ENCODE measurements at regions not wholly inside any gene's neighbourhood (a gene's known extent, or its start where the extent isn't known, plus 50 kb on each side); places are given as distances from the start of the nearest gene placed in this dataset.

GRCh38 chr13:107034236-107034872 lies 466.4 kb upstream of the ARGLU1 start:
- TF ChIP-seq CTCF (conservative IDR thresholded peaks at IDR 0.05; ENCODE audit: control insufficient read depth, insufficient read depth, low read depth, low read length), result no peak
- DNase-seq (ENCODE audit: low read depth), result no peak
- H3K4me3 ChIP-seq (ENCODE audit: control insufficient read depth, low read depth, low read length), result no peak overlapping the region

- no peak overlapping the region for H3K4me3 ChIP-seq (ENCODE audit: control insufficient read depth, low read depth, low read length)
- no peak for TF ChIP-seq CTCF (conservative IDR thresholded peaks at IDR 0.05; ENCODE audit: control insufficient read depth, insufficient read depth, low read depth, low read length)
- no peak for DNase-seq (ENCODE audit: low read depth)
These were observed 463.8 kb upstream of the ARGLU1 start for GRCh38 chr13:107031716-107032115.

- no peak for TF ChIP-seq CTCF (conservative IDR thresholded peaks at IDR 0.05; ENCODE audit: control insufficient read depth, insufficient read depth, low read depth, low read length)
- no peak overlapping the region for H3K4me3 ChIP-seq (ENCODE audit: control insufficient read depth, low read depth, low read length)
- no peak for DNase-seq (ENCODE audit: low read depth)
These were observed 460.8 kb upstream of the ARGLU1 start for GRCh38 chr13:107028751-107029150.

GRCh38 chr13:107025991-107026390 lies 458.1 kb upstream of the ARGLU1 start:
- no peak for TF ChIP-seq CTCF (conservative IDR thresholded peaks at IDR 0.05; ENCODE audit: control insufficient read depth, insufficient read depth, low read depth, low read length)
- peak; percentile 2 for DNase-seq (ENCODE audit: low read depth)
- H3K4me3 ChIP-seq (ENCODE audit: control insufficient read depth, low read depth, low read length), result no peak overlapping the region

- no peak for TF ChIP-seq CTCF (conservative IDR thresholded peaks at IDR 0.05; ENCODE audit: control insufficient read depth, insufficient read depth, low read depth, low read length)
- H3K4me3 ChIP-seq (ENCODE audit: control insufficient read depth, low read depth, low read length), result no peak overlapping the region
- DNase-seq (ENCODE audit: low read depth), result no peak
These were observed 455.4 kb upstream of the ARGLU1 start for GRCh38 chr13:107023335-107023734.

GRCh38 chr13:107020393-107020792 lies 452.5 kb upstream of the ARGLU1 start:
- no peak for DNase-seq (ENCODE audit: low read depth)
- TF ChIP-seq CTCF (conservative IDR thresholded peaks at IDR 0.05; ENCODE audit: control insufficient read depth, insufficient read depth, low read depth, low read length), result no peak
- no peak overlapping the region for H3K4me3 ChIP-seq (ENCODE audit: control insufficient read depth, low read depth, low read length)

GRCh38 chr13:107018285-107018684 lies 450.3 kb upstream of the ARGLU1 start:
- DNase-seq (ENCODE audit: low read depth), result no peak
- TF ChIP-seq CTCF (conservative IDR thresholded peaks at IDR 0.05; ENCODE audit: control insufficient read depth, insufficient read depth, low read depth, low read length), result no peak
- no peak overlapping the region for H3K4me3 ChIP-seq (ENCODE audit: control insufficient read depth, low read depth, low read length)

Measured in fibroblast of mammary gland (primary cell).